Breast epithelium (tissue), 3 donors: ENCODE measurements at regions not wholly inside any gene's neighbourhood (a gene's known extent, or its start where the extent isn't known, plus 50 kb on each side); places are given as distances from the start of the nearest gene placed in this dataset.

ENCODE experiments used
- POLR2A ChIP-seq: fragments of 450-650 bp; IDR thresholded peaks from one replicate; pipeline ENCODE4 v1.6.1; 2016; ENCODE audit warnings: antibody characterized with exemption, mild to moderate bottlenecking, moderate library complexity
- POLR2AphosphoS5 ChIP-seq, 3 donors: sonication (generic); formaldehyde crosslinking; IDR thresholded peaks; one replicate each; pipeline ENCODE4 v1.6.1; 2017; ENCODE audit warnings: antibody characterized with exemption in 3 of 3
- TF ChIP-seq, protein P1 (sequence below), 3 donors: fragments of 450-650 bp; IDR thresholded peaks; one replicate each; pipeline ENCODE4 v1.5.1; 2016 to 2017; ENCODE audit warnings: antibody characterized with exemption in 3 of 3, mild to moderate bottlenecking in 3 of 3, moderate library complexity in 3 of 3

DNA sequence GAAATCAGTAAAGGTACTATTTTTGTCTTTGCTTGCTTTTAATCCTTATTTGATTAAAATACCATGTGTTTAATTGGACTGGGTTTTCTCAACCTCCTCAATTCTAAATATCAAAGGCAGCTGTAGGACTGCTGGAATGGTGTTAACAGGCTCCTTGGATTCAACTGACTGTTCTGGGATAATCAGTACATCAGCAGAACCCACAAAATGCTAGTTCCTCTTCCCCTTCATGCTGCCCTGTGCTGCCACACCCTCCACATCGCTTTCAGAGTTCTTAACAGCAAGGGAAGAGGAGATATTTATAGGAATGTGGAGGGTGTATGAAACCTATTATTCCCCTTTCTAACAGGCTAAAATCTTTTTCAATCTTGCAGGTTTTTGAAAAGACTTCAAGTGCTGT, 82.4 kb downstream of the KCTD12 start:
- TF ChIP-seq POLR2A (no peak), POLR2AphosphoS5 (IDR thresholded peaks at IDR 0.05) (no peak)
- TF ChIP-seq, protein P1, sequence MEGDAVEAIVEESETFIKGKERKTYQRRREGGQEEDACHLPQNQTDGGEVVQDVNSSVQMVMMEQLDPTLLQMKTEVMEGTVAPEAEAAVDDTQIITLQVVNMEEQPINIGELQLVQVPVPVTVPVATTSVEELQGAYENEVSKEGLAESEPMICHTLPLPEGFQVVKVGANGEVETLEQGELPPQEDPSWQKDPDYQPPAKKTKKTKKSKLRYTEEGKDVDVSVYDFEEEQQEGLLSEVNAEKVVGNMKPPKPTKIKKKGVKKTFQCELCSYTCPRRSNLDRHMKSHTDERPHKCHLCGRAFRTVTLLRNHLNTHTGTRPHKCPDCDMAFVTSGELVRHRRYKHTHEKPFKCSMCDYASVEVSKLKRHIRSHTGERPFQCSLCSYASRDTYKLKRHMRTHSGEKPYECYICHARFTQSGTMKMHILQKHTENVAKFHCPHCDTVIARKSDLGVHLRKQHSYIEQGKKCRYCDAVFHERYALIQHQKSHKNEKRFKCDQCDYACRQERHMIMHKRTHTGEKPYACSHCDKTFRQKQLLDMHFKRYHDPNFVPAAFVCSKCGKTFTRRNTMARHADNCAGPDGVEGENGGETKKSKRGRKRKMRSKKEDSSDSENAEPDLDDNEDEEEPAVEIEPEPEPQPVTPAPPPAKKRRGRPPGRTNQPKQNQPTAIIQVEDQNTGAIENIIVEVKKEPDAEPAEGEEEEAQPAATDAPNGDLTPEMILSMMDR (IDR thresholded peaks at IDR 0.05): no peak
